ENCODE measurements at regions not wholly inside any gene's neighbourhood (a gene's known extent, or its start where the extent isn't known, plus 50 kb on each side); places are given as distances from the start of the nearest gene placed in this dataset.

DNA sequence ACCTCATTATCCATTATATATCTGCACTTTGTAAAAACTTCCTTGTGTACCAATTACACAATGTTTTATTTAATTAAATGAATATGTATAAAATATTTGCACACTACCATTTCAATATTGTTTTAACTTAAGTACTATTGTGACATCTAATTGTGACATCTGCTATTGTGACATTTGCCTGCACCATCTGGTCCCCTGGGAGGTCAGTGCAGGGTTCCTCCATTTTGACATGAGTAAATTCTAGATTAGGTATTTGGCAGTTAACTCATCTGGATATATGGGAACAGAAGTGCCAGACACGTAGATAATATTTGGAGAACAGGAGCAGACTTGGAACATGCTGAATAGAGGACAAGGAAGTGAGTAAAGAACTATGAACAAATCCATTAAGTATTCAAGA, 332.1 kb downstream of the VGLL3 start:
- TF ChIP-seq, protein P1, sequence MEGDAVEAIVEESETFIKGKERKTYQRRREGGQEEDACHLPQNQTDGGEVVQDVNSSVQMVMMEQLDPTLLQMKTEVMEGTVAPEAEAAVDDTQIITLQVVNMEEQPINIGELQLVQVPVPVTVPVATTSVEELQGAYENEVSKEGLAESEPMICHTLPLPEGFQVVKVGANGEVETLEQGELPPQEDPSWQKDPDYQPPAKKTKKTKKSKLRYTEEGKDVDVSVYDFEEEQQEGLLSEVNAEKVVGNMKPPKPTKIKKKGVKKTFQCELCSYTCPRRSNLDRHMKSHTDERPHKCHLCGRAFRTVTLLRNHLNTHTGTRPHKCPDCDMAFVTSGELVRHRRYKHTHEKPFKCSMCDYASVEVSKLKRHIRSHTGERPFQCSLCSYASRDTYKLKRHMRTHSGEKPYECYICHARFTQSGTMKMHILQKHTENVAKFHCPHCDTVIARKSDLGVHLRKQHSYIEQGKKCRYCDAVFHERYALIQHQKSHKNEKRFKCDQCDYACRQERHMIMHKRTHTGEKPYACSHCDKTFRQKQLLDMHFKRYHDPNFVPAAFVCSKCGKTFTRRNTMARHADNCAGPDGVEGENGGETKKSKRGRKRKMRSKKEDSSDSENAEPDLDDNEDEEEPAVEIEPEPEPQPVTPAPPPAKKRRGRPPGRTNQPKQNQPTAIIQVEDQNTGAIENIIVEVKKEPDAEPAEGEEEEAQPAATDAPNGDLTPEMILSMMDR (conservative IDR thresholded peaks at IDR 0.05; ENCODE audit: low read depth, low read length) = no peak
- no peak for TF ChIP-seq EZH2 (IDR thresholded peaks at IDR 0.05; ENCODE audit: borderline replicate concordance, low read depth, low read length, poor library complexity, severe bottlenecking)
